GM10248 (cell line): ENCODE measurements at regions not wholly inside any gene's neighbourhood (a gene's known extent, or its start where the extent isn't known, plus 50 kb on each side); places are given as distances from the start of the nearest gene placed in this dataset.

ENCODE experiments used
- CTCF ChIA-PET: fragments of 300-600 bp; sonication (Branson Sonifier 250); formaldehyde crosslinking; extraction: SDS; loops from one replicate; lab custom pipeline; 2021; ENCODE audit warnings: antibody characterized with exemption; lab: Yijun Ruan, JAX
- POLR2A ChIA-PET: fragments of 350-650 bp; sonication (Branson Sonifier 250); formaldehyde crosslinking; extraction: SDS; loops from one replicate; lab custom pipeline; 2020; ENCODE audit warnings: antibody characterized with exemption; lab: Yijun Ruan, JAX
- DNase-seq: peaks from one replicate; pipeline ENCODE4 v3.0.0; 2012; ENCODE audit errors: extremely low spot score
- TF ChIP-seq, protein P1 (sequence below): IDR thresholded peaks from 2 replicates; pipeline ENCODE4 v1.5.1; 2012; ENCODE audit warnings: mild to moderate bottlenecking, low read depth; ENCODE audit errors: extremely low read depth, missing control alignments, control extremely low read depth

DNA sequence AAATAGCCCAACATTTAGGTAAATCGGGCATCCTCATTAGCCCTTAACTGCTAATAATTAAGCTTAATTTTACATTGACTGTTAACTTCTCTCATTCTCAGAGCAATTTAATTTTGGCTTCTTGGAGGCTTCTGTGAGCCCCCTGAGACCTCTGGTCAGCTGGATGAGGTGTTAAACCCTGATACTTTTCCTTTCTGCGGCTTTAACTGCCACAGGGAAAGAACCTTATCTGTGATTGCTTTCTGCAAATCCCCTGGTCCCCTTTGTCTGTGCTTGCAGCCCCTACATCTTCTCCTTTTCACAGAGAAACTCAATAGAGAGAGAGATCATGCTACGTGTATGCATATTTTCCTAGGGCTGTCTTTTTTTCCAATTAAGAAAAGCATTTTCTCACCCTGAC, 184.5 kb upstream of the CSF3R start:
- CTCF ChIA-PET = interaction anchor here (0.8 to 3.2 kb wide), 3 partner anchors 9 to 17 kb away, joined by 3 to 21 read pairs (median 3); no protein-coding TSS in a partner anchor
- no peak for DNase-seq
- POLR2A ChIA-PET = no interaction called here
- TF ChIP-seq, protein P1, sequence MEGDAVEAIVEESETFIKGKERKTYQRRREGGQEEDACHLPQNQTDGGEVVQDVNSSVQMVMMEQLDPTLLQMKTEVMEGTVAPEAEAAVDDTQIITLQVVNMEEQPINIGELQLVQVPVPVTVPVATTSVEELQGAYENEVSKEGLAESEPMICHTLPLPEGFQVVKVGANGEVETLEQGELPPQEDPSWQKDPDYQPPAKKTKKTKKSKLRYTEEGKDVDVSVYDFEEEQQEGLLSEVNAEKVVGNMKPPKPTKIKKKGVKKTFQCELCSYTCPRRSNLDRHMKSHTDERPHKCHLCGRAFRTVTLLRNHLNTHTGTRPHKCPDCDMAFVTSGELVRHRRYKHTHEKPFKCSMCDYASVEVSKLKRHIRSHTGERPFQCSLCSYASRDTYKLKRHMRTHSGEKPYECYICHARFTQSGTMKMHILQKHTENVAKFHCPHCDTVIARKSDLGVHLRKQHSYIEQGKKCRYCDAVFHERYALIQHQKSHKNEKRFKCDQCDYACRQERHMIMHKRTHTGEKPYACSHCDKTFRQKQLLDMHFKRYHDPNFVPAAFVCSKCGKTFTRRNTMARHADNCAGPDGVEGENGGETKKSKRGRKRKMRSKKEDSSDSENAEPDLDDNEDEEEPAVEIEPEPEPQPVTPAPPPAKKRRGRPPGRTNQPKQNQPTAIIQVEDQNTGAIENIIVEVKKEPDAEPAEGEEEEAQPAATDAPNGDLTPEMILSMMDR = no peak

DNA sequence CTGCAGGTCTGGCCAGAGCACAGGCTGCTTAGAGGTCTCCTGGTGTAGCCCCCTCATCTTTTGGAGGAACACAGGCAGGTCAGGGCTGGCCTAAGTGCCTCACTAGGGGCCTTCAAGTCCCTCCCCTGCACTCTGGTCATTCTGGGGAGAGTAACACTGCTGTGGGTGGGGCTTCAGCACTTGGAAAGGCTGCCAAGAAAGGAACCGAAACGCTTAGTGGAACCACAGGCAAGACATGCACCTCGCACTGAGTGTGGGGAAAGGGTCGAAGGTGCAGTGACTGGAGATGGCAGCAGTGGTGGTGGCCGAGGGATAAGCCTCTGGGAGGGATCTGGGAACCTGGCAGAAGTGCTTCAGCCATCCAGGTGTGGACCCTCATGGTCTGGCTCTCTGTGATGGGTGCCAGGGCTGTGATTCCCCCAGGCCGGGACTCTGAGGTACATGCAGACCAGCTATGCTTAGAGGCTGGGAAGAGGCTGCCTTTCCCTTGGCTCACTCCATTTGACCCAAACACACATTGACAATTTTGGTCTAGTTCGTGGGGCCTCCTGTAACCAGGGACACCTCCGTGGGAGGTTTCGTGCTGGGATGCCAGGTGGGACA, 182.9 kb upstream of the CSF3R start:
- DNase-seq = no peak
- ChIA-PET POLR2A (no interaction called here), CTCF (no interaction called here)
- TF ChIP-seq, protein P1 = no peak

DNA sequence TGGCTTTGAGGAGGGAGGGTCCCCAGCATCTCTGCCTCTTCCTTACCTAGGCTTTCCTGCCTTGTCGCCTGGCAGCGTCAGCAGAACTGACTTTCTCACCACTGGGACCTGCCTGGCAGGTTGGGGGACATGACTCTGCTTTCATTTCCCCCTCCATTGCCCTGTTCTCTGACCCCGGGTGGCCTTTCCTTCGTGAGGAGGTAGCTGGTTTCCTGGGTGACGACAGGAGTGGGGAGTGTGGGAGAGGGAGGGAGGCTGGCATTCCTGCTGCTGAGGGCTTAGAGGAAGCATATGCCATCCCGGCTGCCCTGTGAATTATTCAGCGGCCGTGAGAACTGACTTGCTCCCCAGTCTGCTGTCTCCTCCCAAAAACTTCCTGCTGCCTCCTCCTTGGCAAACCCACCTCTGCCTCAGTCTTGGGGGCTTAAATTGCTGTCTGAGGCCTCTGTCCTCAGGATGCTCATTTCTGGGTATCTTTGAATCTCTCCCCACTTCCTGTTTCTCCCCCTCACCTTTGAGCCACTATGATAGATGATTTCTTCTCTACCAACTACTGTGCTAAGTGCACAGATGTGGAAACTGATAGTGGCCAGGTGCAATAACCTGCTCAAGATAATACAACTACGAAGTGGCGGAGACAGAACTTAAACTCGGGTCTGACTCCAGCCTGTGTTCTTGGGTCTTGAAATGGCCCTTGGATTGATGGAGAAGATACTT, 182.0 kb upstream of the CSF3R start:
- ChIA-PET POLR2A (no interaction called here), CTCF (no interaction called here)
- DNase-seq = no peak
- TF ChIP-seq, protein P1 = no peak

DNA sequence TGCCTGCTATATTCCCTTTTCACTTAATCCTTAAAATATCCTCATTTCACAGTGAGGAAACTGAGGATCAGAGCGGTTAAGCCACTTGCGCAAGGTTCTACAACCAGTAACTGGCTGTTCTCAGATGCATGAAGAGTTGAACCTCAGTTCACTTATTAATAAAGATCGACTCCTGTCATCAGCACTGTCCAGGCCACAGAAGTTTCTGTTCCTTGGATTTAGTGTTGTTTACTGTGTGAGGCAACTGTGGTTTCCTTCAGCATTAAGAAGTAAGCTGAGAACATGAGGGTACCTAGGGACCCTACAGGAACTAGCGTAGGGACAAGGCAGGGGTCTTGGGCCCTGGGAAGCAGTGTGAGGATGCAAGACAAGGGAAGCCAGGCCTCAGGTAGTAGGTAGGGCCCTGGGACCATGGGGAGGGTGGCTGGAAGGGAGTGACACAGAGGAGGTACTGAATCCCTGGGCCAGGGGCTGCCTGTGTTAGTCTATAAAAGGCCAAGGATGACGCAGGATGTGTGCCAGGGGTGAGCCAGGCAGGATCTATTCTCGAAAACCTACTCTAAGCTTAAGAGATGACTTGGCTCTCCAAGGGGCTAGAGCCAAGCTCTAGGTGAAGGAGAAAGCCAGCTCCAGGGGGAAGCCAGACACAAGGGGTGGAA, 181.2 kb upstream of the CSF3R start:
- CTCF ChIA-PET = interaction anchor here (1.4 kb wide), 1 partner anchor 13 kb away, joined by 6 read pairs; no protein-coding TSS in a partner anchor
- TF ChIP-seq, protein P1 = no peak
- POLR2A ChIA-PET = no interaction called here

DNA sequence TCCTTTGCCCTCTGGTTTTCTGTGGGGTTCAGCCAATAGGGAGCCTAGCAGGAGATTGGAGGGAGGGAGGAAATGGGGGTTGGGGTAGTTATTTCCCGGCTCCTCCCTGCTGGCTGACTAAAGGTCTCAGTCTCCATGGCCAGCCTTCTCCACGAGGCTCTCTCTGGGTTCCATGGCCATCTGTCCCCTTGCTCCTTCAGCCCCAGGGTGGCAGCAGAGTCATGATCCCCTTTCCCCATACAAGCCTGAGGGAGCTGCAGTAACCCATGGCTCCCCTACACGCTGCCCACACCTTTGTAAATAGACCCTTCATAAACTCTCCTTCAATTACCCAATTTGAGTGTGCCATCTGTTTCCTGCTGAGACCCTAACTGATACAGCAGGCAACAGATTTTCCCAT, 176.1 kb upstream of the CSF3R start:
- ChIA-PET POLR2A (no interaction called here), CTCF (interaction anchor here (1.4 to 1.9 kb wide), 2 partner anchors 9 kb away, joined by 3 to 4 read pairs; no protein-coding TSS in a partner anchor)
- TF ChIP-seq, protein P1 = no peak
- DNase-seq = no peak

More for the DNA sequence above, 181.2 kb upstream of the CSF3R start:
- no peak for DNase-seq

DNA sequence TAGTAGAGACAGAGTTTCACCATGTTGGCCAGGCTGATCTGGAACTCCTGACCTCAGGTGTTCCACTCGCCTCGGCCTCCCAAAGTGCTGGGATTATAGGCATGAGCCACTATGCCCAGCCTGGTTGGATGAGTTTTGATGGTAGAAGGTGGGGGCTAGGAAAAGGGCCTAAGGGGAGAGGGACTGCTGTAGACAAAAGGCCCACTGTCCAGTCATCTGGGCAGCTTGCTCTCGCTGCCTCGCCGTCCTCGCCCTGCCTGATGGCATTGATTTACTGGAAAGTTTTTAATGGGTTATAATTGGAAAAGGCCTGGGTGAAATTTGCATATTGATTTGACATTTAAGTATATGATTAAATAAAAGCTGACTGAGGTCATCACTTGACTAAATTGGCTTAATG, 175.1 kb upstream of the CSF3R start:
- POLR2A ChIA-PET = no interaction called here
- no peak for DNase-seq
- TF ChIP-seq, protein P1 = no peak
- CTCF ChIA-PET = interaction anchor here (1.4 to 1.9 kb wide), 2 partner anchors 8 to 10 kb away, joined by 3 to 4 read pairs; no protein-coding TSS in a partner anchor
